ENCODE measurements at regions not wholly inside any gene's neighbourhood (a gene's known extent, or its start where the extent isn't known, plus 50 kb on each side); places are given as distances from the start of the nearest gene placed in this dataset.

DNA sequence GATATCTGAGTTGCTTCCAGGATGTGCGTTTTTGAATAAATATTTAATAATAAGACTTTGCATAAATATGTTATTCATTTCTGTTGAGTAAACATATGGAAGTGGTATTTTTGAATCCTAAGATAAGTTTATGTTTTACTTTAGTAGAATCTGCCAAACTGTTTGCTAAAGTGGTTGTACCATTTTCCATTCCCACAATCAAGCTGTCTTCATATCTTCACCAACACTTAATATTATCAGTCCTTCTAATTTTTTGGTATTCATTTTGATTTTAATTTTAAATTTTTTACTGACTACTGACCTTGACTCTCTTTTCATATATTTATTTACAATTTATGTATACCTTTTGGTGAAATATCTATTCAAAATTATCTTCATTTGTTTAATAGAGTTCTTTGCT lies 293.9 kb upstream of the PTCHD4 start:
- no peaks in the 10 kb centered on the region for H3K4me1 ChIP-seq (ENCODE audit: insufficient read depth)
- H3K27ac ChIP-seq: no peak overlapping the region
- no peak overlapping the region for H3K4me3 ChIP-seq
- no peak for DNase-seq
- 43 to 70% (median 52%) methylated on average over 1 of the region's 1 CpG for WGBS, 3 donors
- H3K36me3 ChIP-seq: no peaks in the 10 kb centered on the region
- H3K9me3 ChIP-seq: no peaks in the 10 kb centered on the region
- TF ChIP-seq POLR2A (IDR thresholded peaks at IDR 0.05): no peak
- no peak for TF ChIP-seq EP300 (IDR thresholded peaks at IDR 0.05)
- TF ChIP-seq, protein P1, sequence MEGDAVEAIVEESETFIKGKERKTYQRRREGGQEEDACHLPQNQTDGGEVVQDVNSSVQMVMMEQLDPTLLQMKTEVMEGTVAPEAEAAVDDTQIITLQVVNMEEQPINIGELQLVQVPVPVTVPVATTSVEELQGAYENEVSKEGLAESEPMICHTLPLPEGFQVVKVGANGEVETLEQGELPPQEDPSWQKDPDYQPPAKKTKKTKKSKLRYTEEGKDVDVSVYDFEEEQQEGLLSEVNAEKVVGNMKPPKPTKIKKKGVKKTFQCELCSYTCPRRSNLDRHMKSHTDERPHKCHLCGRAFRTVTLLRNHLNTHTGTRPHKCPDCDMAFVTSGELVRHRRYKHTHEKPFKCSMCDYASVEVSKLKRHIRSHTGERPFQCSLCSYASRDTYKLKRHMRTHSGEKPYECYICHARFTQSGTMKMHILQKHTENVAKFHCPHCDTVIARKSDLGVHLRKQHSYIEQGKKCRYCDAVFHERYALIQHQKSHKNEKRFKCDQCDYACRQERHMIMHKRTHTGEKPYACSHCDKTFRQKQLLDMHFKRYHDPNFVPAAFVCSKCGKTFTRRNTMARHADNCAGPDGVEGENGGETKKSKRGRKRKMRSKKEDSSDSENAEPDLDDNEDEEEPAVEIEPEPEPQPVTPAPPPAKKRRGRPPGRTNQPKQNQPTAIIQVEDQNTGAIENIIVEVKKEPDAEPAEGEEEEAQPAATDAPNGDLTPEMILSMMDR (IDR thresholded peaks at IDR 0.05): no peak
- no peaks in the 10 kb centered on the region for H3K27me3 ChIP-seq
- intact Hi-C loops (cut with DNase I): no loop called here

DNA sequence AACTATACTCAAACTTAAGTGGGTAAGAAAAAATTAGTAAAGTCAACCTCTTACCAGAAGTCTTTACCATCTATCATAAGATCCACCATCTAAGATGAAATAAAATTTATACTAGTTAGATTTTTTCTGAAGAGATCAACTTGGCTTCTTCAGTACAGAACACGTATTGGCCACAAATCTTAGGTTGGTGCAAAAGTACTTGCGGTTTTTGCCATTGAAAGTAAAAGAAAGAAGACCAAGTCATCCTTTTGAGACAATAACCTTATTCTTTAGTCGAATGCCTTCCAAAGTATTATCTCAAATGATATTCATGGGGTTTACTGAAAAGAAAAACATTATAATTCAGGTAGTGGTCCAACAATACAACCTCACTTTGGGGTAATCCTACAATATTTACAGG lies 292.6 kb upstream of the PTCHD4 start:
- intact Hi-C loops (cut with DNase I): no loop called here
- no peak overlapping the region for H3K4me3 ChIP-seq
- H3K4me1 ChIP-seq (ENCODE audit: insufficient read depth): no peaks in the 10 kb centered on the region
- no peaks in the 10 kb centered on the region for H3K36me3 ChIP-seq
- 77 to 83% (median 83%) methylated on average over 3 of the region's 3 CpGs for WGBS, 3 donors
- H3K27me3 ChIP-seq: no peaks in the 10 kb centered on the region
- TF ChIP-seq, protein P1 (IDR thresholded peaks at IDR 0.05): no peak
- TF ChIP-seq EP300 (IDR thresholded peaks at IDR 0.05) (no peak), POLR2A (IDR thresholded peaks at IDR 0.05) (no peak)
- H3K27ac ChIP-seq: no peak overlapping the region
- no peaks in the 10 kb centered on the region for H3K9me3 ChIP-seq
- DNase-seq: no peak

- no peaks in the 10 kb centered on the region for H3K9me3 ChIP-seq
- WGBS, 3 donors: 29 to 46% (median 29%) methylated on average over 3 of the region's 3 CpGs
- TF ChIP-seq, protein P1 (IDR thresholded peaks at IDR 0.05): no peak
- TF ChIP-seq EP300 (IDR thresholded peaks at IDR 0.05) (no peak), POLR2A (IDR thresholded peaks at IDR 0.05) (no peak)
- no peak for DNase-seq
- no peak overlapping the region for H3K4me3 ChIP-seq
- H3K27me3 ChIP-seq: no peaks in the 10 kb centered on the region
- H3K27ac ChIP-seq: no peak overlapping the region
- no peaks in the 10 kb centered on the region for H3K4me1 ChIP-seq (ENCODE audit: insufficient read depth)
- intact Hi-C loops (cut with DNase I): no loop called here
- H3K36me3 ChIP-seq: no peaks in the 10 kb centered on the region
Observed at GRCh38 chr6:48401016-48401415, 290.0 kb upstream of the PTCHD4 start.

GRCh38 chr6:48397887-48398286 lies 286.9 kb upstream of the PTCHD4 start:
- no peak for DNase-seq
- intact Hi-C loops (cut with DNase I): no loop called here
- H3K4me3 ChIP-seq: no peak overlapping the region
- TF ChIP-seq POLR2A (IDR thresholded peaks at IDR 0.05) (no peak), EP300 (IDR thresholded peaks at IDR 0.05) (no peak)
- TF ChIP-seq, protein P1 (IDR thresholded peaks at IDR 0.05): no peak
- no peak overlapping the region for H3K27ac ChIP-seq
- H3K36me3 ChIP-seq: no peaks in the 10 kb centered on the region
- H3K9me3 ChIP-seq: no peaks in the 10 kb centered on the region
- H3K4me1 ChIP-seq (ENCODE audit: insufficient read depth): no peaks in the 10 kb centered on the region
- H3K27me3 ChIP-seq: no peaks in the 10 kb centered on the region
